CD14-positive monocyte (primary cell): ENCODE measurements at regions not wholly inside any gene's neighbourhood (a gene's known extent, or its start where the extent isn't known, plus 50 kb on each side); places are given as distances from the start of the nearest gene placed in this dataset.

Experiments used
- DNase-seq, 3 donors: peaks; one replicate each; pipeline ENCODE4 v3.0.0-alpha.2; 2011 to 2022
- H2AFZ ChIP-seq: 2 replicates; pipeline ENCODE4 v1.6.0; 2012; ENCODE audit warnings: mild to moderate bottlenecking, low read depth, low read length, inconsistent platforms; ENCODE audit not compliant: insufficient read depth, poor library complexity, severe bottlenecking
- H3K27ac ChIP-seq, 2 donors: 1 replicate in 1 of 2; 2 replicates in 1 of 2; pipeline ENCODE4 v1.5.1; 2012 to 2013; ENCODE audit warnings: low read length in 2 of 2, control low read depth in 1 of 2, inconsistent platforms in 1 of 2, low read depth in 1 of 2, mild to moderate bottlenecking in 1 of 2
- H3K27me3 ChIP-seq, 2 donors: one replicate each; pipeline versions ENCODE4 v1.6.0 to v1.6.1; 2011 to 2013; ENCODE audit warnings: low read length in 2 of 2; ENCODE audit not compliant: control insufficient read depth in 2 of 2, insufficient read depth in 2 of 2
- H3K36me3 ChIP-seq, 2 donors: replicated peaks in 1 of 2; 1 replicate in 1 of 2; 2 replicates in 1 of 2; pipeline versions ENCODE4 v1.5.1 to v1.6.1; 2012 to 2013; ENCODE audit warnings: low read length in 2 of 2, control low read depth in 1 of 2, inconsistent platforms in 1 of 2, mild to moderate bottlenecking in 1 of 2; ENCODE audit not compliant: insufficient read depth in 2 of 2, control insufficient read depth in 1 of 2
- H3K4me1 ChIP-seq, 2 donors: 1 replicate in 1 of 2; 2 replicates in 1 of 2; pipeline versions ENCODE4 v1.5.1 to v1.6.1; 2012 to 2013; ENCODE audit warnings: low read length in 2 of 2, control low read depth in 1 of 2, inconsistent platforms in 1 of 2, mild to moderate bottlenecking in 1 of 2, moderate library complexity in 1 of 2; ENCODE audit not compliant: insufficient read depth in 2 of 2, control insufficient read depth in 1 of 2
- H3K4me2 ChIP-seq: replicated peaks from 2 replicates; pipeline ENCODE3; 2012; ENCODE audit warnings: low read length, moderate library complexity, mild to moderate bottlenecking; ENCODE audit not compliant: poor library complexity, severe bottlenecking; ENCODE audit errors: extremely low read depth
- H3K4me3 ChIP-seq, 3 experiments: fragments of 200-600 bp in 1 of 3; sonication (generic) in 1 of 3; replicated peaks in 1 of 3; 1 replicate in 2 of 3; 2 replicates in 1 of 3; pipeline ENCODE4 v1.5.1; 2011 to 2013; ENCODE audit warnings: low read length in 3 of 3, mild to moderate bottlenecking in 3 of 3, control low read depth in 2 of 3, low read depth in 2 of 3, inconsistent platforms in 1 of 3, moderate library complexity in 1 of 3
- H3K79me2 ChIP-seq: 2 replicates; pipeline ENCODE4 v1.6.0; 2012; ENCODE audit warnings: mild to moderate bottlenecking, control low read depth, inconsistent platforms, low read length, moderate library complexity; ENCODE audit not compliant: insufficient read depth
- H3K9ac ChIP-seq: 2 replicates; pipeline ENCODE4 v1.6.0; 2017; ENCODE audit warnings: low read length, mild to moderate bottlenecking; ENCODE audit not compliant: insufficient read depth, poor library complexity, severe bottlenecking
- H3K9me3 ChIP-seq, 2 donors: replicated peaks in 1 of 2; 1 replicate in 1 of 2; 2 replicates in 1 of 2; pipeline versions ENCODE4 v1.5.1 to v1.6.1; 2012 to 2013; ENCODE audit warnings: low read length in 2 of 2, control low read depth in 1 of 2; ENCODE audit not compliant: control insufficient read depth in 1 of 2, insufficient read depth in 1 of 2
- H4K20me1 ChIP-seq: 2 replicates; pipeline ENCODE4 v1.6.0; 2012; ENCODE audit warnings: mild to moderate bottlenecking, low read length, control low read depth, moderate library complexity; ENCODE audit not compliant: insufficient read depth
- H3K27ac Mint-ChIP-seq, 7 donors: one replicate each; pipeline ENCODE4 v1.8.0; 2020; ENCODE audit warnings: mild to moderate bottlenecking in 7 of 7, mixed read lengths in 7 of 7, moderate library complexity in 6 of 7, inconsistent platforms in 2 of 7
- H3K27me3 Mint-ChIP-seq, 3 donors: one replicate each; pipeline ENCODE4 v1.8.0; 2021 to 2022; ENCODE audit warnings: low read depth in 3 of 3, mild to moderate bottlenecking in 3 of 3, mixed read lengths in 3 of 3, moderate library complexity in 3 of 3, inconsistent platforms in 1 of 3
- H3K36me3 Mint-ChIP-seq, 2 donors: one replicate each; pipeline ENCODE4 v1.8.0; 2020; ENCODE audit warnings: mixed read lengths in 2 of 2, inconsistent platforms in 1 of 2, mild to moderate bottlenecking in 1 of 2
- H3K4me1 Mint-ChIP-seq: one replicate; pipeline ENCODE4 v1.8.0; 2020; ENCODE audit warnings: mild to moderate bottlenecking, mixed read lengths
- H3K4me3 Mint-ChIP-seq, 2 donors: one replicate each; pipeline ENCODE4 v1.8.0; 2020; ENCODE audit warnings: mild to moderate bottlenecking in 2 of 2, mixed read lengths in 2 of 2, moderate library complexity in 1 of 2
- H3K9me3 Mint-ChIP-seq, 7 donors: one replicate each; pipeline ENCODE4 v1.8.0; 2020 to 2022; ENCODE audit warnings: mixed read lengths in 7 of 7, mild to moderate bottlenecking in 6 of 7, moderate library complexity in 6 of 7, inconsistent platforms in 2 of 7
- WGBS: methylation state at CpG from one replicate; pipeline ENCODE4 v1.1.5; 2013; ENCODE audit warnings: missing lambda C conversion rate; ENCODE audit not compliant: insufficient coverage; 5-methylcytosine and 5-hydroxymethylcytosine counted together
- intact Hi-C, 2 donors: fragments of 100-400 bp; cut with micrococcal nuclease; formaldehyde crosslinking; loops; one replicate each; pipeline versions ENCODE4 v1.15.0 to v1.15.1; 2023
- TF ChIP-seq, protein P1 (sequence below): fragments of 200-600 bp; IDR thresholded peaks from one replicate; pipeline ENCODE4 v1.8.0; 2022; ENCODE audit warnings: antibody characterized with exemption, mild to moderate bottlenecking

DNA sequence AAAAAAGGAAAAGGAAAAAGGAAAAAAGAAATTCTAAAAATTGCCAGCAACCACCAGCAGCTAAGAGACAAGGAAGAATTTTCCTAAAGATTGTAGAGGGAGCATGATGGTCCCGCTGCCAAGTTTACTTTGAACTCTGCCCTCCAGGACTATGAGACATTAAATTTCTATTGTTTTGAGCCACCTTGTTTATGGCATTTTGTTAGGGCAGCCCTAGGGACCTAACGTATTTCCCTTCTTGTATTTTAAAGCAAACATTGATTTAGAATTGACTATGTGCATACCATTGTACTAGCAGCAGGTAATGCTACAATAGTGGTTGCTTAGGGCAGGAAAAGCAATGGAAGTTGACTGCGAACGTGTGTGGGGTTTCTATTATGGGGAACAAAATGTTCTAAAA, 1414.2 kb downstream of the EFNB2 start:
- no peaks in the 10 kb centered on the region for H3K36me3 Mint-ChIP-seq
- H3K4me2 ChIP-seq: no peak overlapping the region
- no peak overlapping the region for H3K27ac Mint-ChIP-seq
- no peak for DNase-seq
- no peaks in the 10 kb centered on the region for H3K79me2 ChIP-seq
- H3K27me3 ChIP-seq: no peaks in the 10 kb centered on the region
- H3K9ac ChIP-seq: no peak overlapping the region
- no peaks in the 10 kb centered on the region for H3K27me3 Mint-ChIP-seq
- H3K36me3 ChIP-seq: no peaks in the 10 kb centered on the region
- WGBS: no CpG with 5 or more reads among the region's 4 CpGs
- peaks cover 2% of the 10 kb centered on the region for H3K4me1 Mint-ChIP-seq
- no peak overlapping the region for H3K27ac ChIP-seq
- H3K4me1 ChIP-seq: no peaks in the 10 kb centered on the region
- TF ChIP-seq, protein P1, sequence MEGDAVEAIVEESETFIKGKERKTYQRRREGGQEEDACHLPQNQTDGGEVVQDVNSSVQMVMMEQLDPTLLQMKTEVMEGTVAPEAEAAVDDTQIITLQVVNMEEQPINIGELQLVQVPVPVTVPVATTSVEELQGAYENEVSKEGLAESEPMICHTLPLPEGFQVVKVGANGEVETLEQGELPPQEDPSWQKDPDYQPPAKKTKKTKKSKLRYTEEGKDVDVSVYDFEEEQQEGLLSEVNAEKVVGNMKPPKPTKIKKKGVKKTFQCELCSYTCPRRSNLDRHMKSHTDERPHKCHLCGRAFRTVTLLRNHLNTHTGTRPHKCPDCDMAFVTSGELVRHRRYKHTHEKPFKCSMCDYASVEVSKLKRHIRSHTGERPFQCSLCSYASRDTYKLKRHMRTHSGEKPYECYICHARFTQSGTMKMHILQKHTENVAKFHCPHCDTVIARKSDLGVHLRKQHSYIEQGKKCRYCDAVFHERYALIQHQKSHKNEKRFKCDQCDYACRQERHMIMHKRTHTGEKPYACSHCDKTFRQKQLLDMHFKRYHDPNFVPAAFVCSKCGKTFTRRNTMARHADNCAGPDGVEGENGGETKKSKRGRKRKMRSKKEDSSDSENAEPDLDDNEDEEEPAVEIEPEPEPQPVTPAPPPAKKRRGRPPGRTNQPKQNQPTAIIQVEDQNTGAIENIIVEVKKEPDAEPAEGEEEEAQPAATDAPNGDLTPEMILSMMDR: no peak
- no peaks in the 10 kb centered on the region for H3K9me3 ChIP-seq
- H3K4me3 ChIP-seq: no peak overlapping the region
- no peak overlapping the region for H2AFZ ChIP-seq
- H4K20me1 ChIP-seq: no peaks in the 10 kb centered on the region
- H3K9me3 Mint-ChIP-seq: peaks cover 0 to 8% (median 5%) of the 10 kb centered on the region in 7 donors
- intact Hi-C loops: no loop called here
- H3K4me3 Mint-ChIP-seq: no peak overlapping the region

DNA sequence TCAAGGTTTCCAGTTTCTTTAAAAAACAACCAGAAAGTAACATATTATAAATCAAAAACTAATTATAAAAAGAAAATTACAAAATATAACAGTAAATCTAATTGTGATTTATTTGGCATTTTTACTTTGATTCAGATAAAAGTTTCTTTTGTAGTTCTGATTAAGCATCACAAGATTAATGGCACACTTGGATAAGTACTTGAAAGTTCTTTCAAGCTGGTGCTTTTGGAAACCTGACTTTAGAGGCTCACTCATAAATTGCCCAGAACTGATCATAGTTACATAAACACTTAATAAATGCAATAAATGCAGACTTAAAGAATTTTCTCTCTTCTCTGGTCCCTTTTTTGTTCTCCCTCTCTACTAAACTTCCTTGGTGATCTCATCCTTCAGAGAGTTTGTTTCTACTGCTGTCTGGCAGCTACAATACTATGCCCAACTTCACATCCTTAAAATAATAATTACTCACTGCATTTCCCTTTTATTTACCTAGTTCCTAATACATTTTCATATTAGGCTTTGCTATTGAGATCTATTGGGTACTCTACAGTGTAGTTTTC, 1417.0 kb downstream of the EFNB2 start:
- no peaks in the 10 kb centered on the region for H4K20me1 ChIP-seq
- Mint-ChIP-seq H3K9me3 (peaks cover 3 to 6% (median 5%) of the 10 kb centered on the region in 7 donors), H3K36me3 (no peaks in the 10 kb centered on the region), H3K27me3 (no peaks in the 10 kb centered on the region), H3K27ac (no peak overlapping the region), H3K4me1 (peaks cover 2% of the 10 kb centered on the region), H3K4me3 (no peak overlapping the region)
- H3K9ac ChIP-seq: no peak overlapping the region
- no peaks in the 10 kb centered on the region for H3K79me2 ChIP-seq
- TF ChIP-seq, protein P1: no peak
- DNase-seq: no peak
- intact Hi-C loops: no loop called here
- no peaks in the 10 kb centered on the region for H3K9me3 ChIP-seq
- no peaks in the 10 kb centered on the region for H3K27me3 ChIP-seq
- H3K4me2 ChIP-seq: no peak overlapping the region
- H3K4me3 ChIP-seq: no peak overlapping the region
- H3K27ac ChIP-seq: no peak overlapping the region
- H3K36me3 ChIP-seq: no peaks in the 10 kb centered on the region
- no peak overlapping the region for H2AFZ ChIP-seq
- no peaks in the 10 kb centered on the region for H3K4me1 ChIP-seq
